Amniotic stem cell (primary cell): ENCODE measurements at regions not wholly inside any gene's neighbourhood (a gene's known extent, or its start where the extent isn't known, plus 50 kb on each side); places are given as distances from the start of the nearest gene placed in this dataset.

ENCODE experiments used
- DNase-seq: peaks from one replicate; lab custom pipeline; 2025; lab: John Stamatoyannopoulos, UW

GRCh38 chr17:72342627-72343527 lies 222.1 kb downstream of the SOX9 start:
- no peak for DNase-seq

DNA sequence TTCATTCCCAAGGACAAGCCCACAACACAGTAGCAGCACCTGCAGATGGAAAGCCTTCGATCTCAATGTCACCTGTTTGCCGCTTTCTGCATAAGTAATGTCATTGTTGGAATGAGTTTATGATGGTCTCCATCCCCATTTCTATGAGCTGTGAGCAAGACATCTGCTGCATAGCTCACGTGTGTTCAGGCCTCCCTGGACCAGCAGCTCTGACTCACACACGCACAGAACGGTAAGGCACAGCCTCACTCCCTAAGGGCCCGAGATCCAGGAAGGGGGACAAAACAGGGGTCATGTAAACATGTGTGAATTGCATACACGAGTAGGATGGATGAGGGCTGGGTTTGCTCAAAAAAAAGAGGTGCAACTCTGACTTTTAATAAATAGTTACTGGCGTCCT lies 223.1 kb downstream of the SOX9 start:
- no peak for DNase-seq

DNA sequence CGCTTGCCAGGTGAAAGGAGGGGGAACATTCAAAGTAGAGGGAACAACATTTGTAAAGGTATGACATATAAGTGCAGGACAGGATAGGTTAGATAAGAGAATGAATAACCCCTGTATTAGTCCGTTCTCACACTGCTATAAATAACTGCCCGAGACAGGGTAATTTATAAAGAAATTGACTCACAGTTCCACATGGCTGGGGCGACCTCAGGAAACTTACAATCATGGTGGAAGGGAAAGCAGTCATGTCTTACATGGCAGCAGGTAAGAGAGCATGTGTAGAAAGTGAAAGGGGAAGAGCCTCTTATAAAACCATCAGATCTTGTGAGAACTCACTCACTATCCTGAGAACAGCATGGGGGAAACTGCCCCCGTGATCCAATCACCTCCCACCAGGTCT lies 223.8 kb downstream of the SOX9 start:
- no peak for DNase-seq

- DNase-seq: no peak
Measured at GRCh38 chr17:72345088-72345487, 224.3 kb downstream of the SOX9 start.

DNA sequence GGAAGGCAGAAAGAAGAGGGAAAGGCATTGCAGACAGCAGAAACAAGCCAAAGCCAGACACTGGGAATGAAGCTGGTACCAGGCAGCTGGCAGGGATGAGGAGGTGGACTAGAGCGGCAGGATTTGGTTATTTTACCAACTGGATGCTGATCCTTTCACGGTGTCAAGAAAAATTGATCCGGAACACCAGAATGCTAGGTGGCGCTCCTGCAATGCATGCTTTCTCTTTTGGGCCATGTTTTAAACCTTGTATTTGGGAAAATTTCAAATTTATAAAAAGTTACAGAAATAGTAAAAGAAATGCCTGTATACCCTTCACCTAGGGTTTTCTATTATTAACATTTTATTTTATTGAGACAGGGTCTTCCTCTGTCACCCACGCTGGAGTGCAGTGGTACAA lies 224.7 kb downstream of the SOX9 start:
- DNase-seq: no peak

DNA sequence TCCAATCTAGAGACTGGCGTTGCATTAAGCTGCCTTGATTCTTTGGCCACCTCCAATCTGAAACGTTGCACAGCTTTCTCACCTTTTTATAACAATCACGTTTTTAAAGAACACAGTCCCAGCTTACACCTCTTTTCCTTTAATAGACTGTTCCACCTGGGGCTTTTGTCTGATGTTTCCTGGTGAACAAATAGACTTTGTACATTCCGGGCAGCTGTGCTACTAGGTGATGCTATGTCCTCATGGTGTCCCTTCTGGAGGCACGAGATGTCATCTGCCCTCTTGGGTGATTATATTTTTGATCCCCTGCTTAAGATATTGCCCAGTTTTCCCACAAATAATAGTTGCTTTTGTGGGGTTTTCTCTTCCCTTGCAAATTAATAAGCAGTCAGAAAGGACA lies 225.5 kb downstream of the SOX9 start:
- no peak for DNase-seq

DNA sequence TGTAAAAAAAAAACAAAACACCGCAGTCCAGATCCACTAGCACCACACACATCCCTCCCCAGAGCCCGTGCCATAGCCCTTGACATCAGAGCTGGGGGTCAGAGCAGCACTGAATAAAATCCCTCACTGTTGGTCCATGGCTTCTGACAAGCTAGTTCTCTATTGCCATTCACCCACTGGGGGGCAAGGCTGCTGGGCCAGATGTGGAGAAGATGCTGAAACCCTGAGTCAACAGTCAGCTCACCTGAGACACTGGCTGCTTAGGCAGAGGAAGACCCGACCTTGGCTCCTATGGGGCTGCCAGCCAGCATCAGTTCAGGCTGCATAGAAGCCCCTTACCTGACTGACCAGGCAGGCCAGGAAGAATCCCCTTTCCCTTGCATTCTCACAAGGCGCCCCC lies 228.2 kb downstream of the SOX9 start:
- no peak for DNase-seq

GRCh38 chr17:72349491-72349995 lies 228.7 kb downstream of the SOX9 start:
- no peak for DNase-seq

GRCh38 chr17:72350073-72350472 lies 229.3 kb downstream of the SOX9 start:
- no peak for DNase-seq

DNA sequence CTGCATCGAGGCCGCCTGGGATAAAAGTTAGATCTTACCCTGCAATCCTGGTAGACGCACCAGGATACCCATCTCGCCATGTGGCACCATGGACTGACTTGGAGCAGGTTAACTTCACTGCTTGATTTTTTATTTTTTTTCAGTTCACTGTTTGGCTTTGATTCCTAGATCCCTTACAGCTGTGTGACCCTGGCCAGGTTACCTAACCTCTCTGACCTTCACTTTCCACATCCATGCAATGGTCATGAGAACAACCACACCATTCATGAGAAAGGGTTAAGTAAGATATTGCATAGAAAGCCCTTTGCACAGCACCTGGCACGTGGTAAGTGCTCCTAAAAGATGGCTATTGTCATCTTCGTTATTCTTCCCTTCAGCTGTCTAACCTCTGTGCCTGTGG lies 230.5 kb downstream of the SOX9 start:
- DNase-seq: no peak

DNA sequence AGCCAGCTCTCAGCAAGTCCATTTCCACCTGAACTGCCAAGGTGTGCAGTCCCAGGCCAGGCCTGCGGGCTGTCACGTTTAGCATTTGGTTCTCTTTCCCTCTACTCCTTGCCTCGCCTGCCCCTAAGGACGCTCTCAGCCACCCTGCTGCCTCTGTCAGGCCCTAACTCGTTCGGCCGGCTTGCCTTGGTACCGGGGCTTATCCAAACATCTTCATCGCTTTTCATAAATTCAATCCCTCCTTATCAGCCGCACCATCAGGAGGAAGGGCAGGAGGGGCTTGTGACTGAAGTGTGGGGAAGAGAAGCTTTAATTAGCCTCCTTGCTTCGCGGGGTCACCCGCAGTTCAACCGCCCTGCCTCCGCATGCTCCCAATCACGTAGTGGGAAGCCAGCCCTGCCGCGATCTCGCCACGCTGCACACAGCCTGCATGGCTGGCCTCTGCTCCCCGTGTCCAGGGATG lies 231.1 kb downstream of the SOX9 start:
- no peak for DNase-seq

- no peak for DNase-seq
Measured at GRCh38 chr17:72353502-72353901, 232.7 kb downstream of the SOX9 start.

DNA sequence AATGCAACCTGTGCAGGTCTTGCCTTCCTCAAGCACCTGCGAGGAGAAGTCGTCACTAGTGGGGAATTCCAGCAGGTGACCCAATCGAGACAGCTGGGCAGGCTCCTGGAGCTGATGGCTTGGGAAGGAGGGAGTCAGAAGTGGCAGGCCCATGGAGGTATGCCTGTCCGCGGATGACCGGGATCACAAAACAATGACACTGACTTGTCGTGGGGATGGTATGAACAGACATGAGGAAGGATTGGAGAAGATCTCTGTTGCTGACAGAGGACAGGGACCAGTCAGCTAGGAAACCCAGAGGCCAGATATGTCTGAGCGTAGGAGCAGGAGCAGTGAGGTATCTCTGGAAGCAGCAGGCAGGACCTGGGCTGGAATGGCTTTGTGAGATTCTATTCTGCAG lies 233.3 kb downstream of the SOX9 start:
- no peak for DNase-seq

GRCh38 chr17:72357764-72358365 lies 237.0 kb downstream of the SOX9 start:
- no peak for DNase-seq

DNA sequence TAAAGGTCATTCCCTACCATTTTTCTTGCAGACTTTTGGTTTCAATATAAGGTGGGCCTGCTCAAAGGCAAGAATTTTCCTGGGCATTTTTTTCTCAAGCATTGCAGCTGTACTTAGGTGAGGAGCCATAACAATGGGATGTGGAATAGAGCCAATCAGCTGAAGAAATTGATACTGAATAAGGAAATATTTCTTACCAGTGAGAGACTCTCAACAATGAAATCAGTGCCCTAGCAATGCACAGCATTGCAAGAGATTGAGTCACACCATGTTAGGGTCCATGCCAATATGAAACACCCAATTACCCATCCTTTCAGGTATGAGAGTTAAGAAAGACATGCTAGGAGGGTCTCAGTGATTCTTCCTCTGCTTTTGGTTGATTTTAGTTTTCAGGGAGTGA lies 237.6 kb downstream of the SOX9 start:
- DNase-seq: peak; percentile 24

- DNase-seq: no peak
Measured at GRCh38 chr17:72359274-72359673, 238.5 kb downstream of the SOX9 start.

DNA sequence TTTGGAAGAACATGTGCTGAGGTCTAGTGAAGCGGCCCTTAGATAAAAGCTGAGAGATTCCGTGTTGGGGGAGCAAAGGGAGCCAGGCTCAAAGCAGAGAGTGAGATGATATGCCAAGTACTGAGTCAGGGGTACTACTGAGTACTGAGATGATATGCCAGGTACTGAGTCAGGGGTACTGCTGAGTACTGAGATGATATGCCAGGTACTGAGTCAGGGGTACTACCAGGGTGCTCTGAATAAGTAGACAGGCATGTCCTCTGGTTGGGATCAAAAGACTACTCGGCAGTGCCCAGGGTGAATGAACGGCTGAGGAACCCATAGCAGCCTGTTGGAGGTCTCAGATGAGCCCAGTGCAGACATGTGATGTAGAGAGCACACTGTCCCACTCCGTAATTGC lies 239.0 kb downstream of the SOX9 start:
- DNase-seq: no peak

- DNase-seq: no peak
Measured at GRCh38 chr17:72360386-72360940, 239.6 kb downstream of the SOX9 start.

- DNase-seq: no peak
Measured at GRCh38 chr17:72361892-72362291, 241.1 kb downstream of the SOX9 start.

- no peak for DNase-seq
Measured at GRCh38 chr17:72362376-72363088, 241.7 kb downstream of the SOX9 start.

DNA sequence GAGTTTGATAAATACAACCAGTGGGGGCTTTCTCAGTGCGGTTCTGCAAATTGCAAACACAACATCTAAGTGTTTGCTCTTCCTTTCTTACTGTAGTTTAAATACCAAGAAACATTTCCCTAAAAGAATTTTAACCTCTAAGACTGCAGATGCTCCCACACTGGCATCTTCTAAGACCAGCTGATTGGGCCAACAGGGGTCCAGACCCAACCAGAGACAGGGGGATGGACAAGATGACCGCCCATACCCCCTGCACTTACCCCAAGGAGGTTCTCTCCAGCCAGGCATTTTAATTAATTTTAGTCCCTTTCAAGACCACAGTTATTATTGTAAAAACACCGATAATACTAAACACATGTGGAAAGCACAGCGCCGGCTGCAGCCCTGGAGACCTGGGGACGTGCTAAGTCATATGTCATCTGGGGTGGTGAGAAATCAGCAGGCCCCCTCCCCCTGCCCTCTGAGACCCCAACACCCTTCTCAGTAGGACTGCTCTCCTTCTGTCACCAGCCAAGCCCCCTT lies 242.3 kb downstream of the SOX9 start:
- no peak for DNase-seq

GRCh38 chr17:72365857-72366414 lies 245.1 kb downstream of the SOX9 start:
- no peak for DNase-seq
